Lung (tissue), 11 donors: ENCODE measurements at regions not wholly inside any gene's neighbourhood (a gene's known extent, or its start where the extent isn't known, plus 50 kb on each side); places are given as distances from the start of the nearest gene placed in this dataset.

Source experiments
- ATAC-seq: fragments of 200-7000 bp; cut with Tn5 transposase; one replicate; pipeline ENCODE4 v1.9.1; 2020; ENCODE audit warnings: moderate number of reproducible peaks; ENCODE audit not compliant: insufficient read depth, low FRiP score
- DNase-seq, 3 donors: peaks; one replicate each; pipeline ENCODE4 v3.0.0-alpha.2; 2013 to 2017
- H3K27ac ChIP-seq, 2 donors: one replicate each; pipeline ENCODE4 v1.5.1; 2013; ENCODE audit warnings: mild to moderate bottlenecking in 2 of 2, moderate library complexity in 2 of 2, control low read depth in 1 of 2, inconsistent platforms in 1 of 2, low read depth in 1 of 2, low read length in 1 of 2
- H3K27me3 ChIP-seq, 3 donors: one replicate each; pipeline ENCODE4 v1.5.1; 2013; ENCODE audit warnings: low read length in 2 of 3; ENCODE audit not compliant: control insufficient read depth in 3 of 3, insufficient read depth in 3 of 3
- H3K36me3 ChIP-seq, 4 donors: one replicate each; pipeline ENCODE4 v1.5.1; 2013; ENCODE audit warnings: low read length in 4 of 4, mild to moderate bottlenecking in 1 of 4, moderate library complexity in 1 of 4; ENCODE audit not compliant: control insufficient read depth in 4 of 4, insufficient read depth in 4 of 4
- H3K4me1 ChIP-seq, 5 donors: one replicate each; pipeline ENCODE4 v1.5.1; 2013; ENCODE audit warnings: low read length in 5 of 5, mild to moderate bottlenecking in 2 of 5, moderate library complexity in 1 of 5; ENCODE audit not compliant: control insufficient read depth in 5 of 5, insufficient read depth in 5 of 5
- H3K4me3 ChIP-seq: one replicate; pipeline ENCODE4 v1.5.1; 2013; ENCODE audit warnings: mild to moderate bottlenecking, control low read depth, moderate library complexity
- H3K9ac ChIP-seq, 2 donors: one replicate each; pipeline ENCODE4 v1.5.1; 2013; ENCODE audit warnings: low read length in 2 of 2, control low read depth in 1 of 2; ENCODE audit not compliant: insufficient read depth in 1 of 2
- H3K9me3 ChIP-seq, 4 donors: one replicate each; pipeline ENCODE4 v1.5.1; 2013; ENCODE audit warnings: low read length in 3 of 4, mild to moderate bottlenecking in 1 of 4, moderate library complexity in 1 of 4; ENCODE audit not compliant: control insufficient read depth in 4 of 4, insufficient read depth in 3 of 4
- WGBS, 2 donors: extraction: QIAGEN DNeasy Blood & Tissue Kit; methylation state at CpG; one replicate each; pipeline ENCODE4 v1.1.7; 2013; 5-methylcytosine and 5-hydroxymethylcytosine counted together
- TF ChIP-seq, protein P1 (sequence below): IDR thresholded peaks from 2 replicates; pipeline ENCODE4 v1.5.1; 2012; ENCODE audit warnings: mild to moderate bottlenecking; ENCODE audit errors: control extremely low read depth, extremely low read depth
- donor health status: control.
- donor health status: control.
- donor health status: Bipolar disorder and iron deficiency.
- donor health status: healthy.
- donor health status: DM: yes; HTN: yes; CAD: no.

DNA sequence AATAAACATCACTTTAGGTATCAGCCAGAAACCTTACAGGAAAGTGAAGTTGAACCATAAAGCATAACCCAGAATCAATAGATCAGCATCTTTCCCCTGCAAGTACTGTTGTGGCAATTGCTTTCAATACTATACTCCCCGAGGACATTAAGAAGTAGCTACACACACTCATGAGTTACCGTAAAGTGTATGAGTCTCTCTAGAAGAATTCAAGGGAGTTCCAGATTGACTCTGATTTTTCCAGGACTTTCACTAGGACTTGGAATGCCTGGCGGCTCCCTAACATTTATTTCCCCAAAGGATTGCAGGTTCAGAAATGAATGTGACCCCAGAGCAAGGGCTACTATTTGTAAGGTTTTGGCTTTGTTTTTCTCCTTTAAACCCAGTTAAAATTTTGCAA is 465.4 kb upstream of the MDGA2 start:
- no peak overlapping the region for H3K27ac ChIP-seq
- H3K9me3 ChIP-seq, result no peaks in the 10 kb centered on the region
- H3K9ac ChIP-seq, result no peak overlapping the region
- no peaks in the 10 kb centered on the region for H3K27me3 ChIP-seq
- no peak overlapping the region for H3K4me3 ChIP-seq
- no peaks in the 10 kb centered on the region for H3K36me3 ChIP-seq
- no peak for ATAC-seq
- no peak for DNase-seq
- TF ChIP-seq, protein P1, sequence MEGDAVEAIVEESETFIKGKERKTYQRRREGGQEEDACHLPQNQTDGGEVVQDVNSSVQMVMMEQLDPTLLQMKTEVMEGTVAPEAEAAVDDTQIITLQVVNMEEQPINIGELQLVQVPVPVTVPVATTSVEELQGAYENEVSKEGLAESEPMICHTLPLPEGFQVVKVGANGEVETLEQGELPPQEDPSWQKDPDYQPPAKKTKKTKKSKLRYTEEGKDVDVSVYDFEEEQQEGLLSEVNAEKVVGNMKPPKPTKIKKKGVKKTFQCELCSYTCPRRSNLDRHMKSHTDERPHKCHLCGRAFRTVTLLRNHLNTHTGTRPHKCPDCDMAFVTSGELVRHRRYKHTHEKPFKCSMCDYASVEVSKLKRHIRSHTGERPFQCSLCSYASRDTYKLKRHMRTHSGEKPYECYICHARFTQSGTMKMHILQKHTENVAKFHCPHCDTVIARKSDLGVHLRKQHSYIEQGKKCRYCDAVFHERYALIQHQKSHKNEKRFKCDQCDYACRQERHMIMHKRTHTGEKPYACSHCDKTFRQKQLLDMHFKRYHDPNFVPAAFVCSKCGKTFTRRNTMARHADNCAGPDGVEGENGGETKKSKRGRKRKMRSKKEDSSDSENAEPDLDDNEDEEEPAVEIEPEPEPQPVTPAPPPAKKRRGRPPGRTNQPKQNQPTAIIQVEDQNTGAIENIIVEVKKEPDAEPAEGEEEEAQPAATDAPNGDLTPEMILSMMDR, result no peak
- WGBS, 2 donors, result 86 to 93% methylated on average over 3 of the region's 3 CpGs
- H3K4me1 ChIP-seq, result no peaks in the 10 kb centered on the region

DNA sequence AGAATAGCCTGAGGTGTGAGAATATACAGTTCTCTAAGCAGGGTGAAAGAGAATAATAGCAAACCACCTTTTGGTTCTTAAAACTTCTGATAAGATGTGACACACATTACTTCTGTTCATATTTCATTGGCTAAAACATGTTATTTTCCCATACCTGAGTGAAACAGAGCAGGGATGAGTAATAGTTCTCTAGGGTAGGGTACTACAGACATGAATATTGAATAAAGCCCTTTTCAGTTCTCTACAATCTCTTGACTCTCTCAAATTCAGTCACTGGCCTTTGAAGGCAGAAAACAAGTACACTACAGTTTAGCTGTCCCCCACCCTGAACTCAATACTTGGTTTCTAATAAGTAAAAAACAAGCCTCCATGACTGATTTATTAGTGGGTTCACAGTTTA is 454.1 kb upstream of the MDGA2 start:
- Histone ChIP-seq H3K4me1 (no peaks in the 10 kb centered on the region), H3K9ac (no peak overlapping the region)
- TF ChIP-seq, protein P1, result no peak

DNA sequence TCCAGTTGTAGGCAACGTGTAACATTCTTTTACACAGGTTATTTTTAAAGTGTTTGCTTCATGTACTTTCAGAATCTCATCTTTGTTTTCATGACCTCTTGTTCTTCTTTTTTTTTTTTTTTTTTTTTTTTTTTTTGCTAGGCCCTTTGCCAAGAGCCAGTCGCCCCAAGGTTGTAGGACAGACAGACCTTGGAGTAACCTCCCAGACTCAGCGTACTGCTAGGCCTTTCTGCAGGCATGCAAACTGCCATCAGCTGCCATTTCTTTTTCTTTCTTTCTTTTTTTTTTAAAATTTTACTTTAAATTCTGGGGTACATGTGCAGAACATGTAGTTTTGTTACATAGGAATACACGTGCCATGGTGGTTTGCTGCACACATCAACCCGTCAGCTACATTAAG is 452.3 kb upstream of the MDGA2 start:
- no peak overlapping the region for H3K9ac ChIP-seq
- no peak overlapping the region for H3K4me3 ChIP-seq
- H3K27ac ChIP-seq, result no peak overlapping the region
- ATAC-seq, result no peak
- no peaks in the 10 kb centered on the region for H3K4me1 ChIP-seq
- H3K36me3 ChIP-seq, result no peaks in the 10 kb centered on the region
- no peaks in the 10 kb centered on the region for H3K9me3 ChIP-seq
- no peaks in the 10 kb centered on the region for H3K27me3 ChIP-seq
- WGBS, 2 donors, result 66 to 78% methylated on average over 5 of the region's 5 CpGs
- TF ChIP-seq, protein P1, result no peak
- DNase-seq, result no peak

More for the DNA sequence above, 454.1 kb upstream of the MDGA2 start:
- DNase-seq (no peak), ATAC-seq (no peak)
- Histone ChIP-seq H3K9me3 (no peaks in the 10 kb centered on the region), H3K4me3 (no peak overlapping the region), H3K27ac (no peak overlapping the region), H3K36me3 (no peaks in the 10 kb centered on the region), H3K27me3 (no peaks in the 10 kb centered on the region)

DNA sequence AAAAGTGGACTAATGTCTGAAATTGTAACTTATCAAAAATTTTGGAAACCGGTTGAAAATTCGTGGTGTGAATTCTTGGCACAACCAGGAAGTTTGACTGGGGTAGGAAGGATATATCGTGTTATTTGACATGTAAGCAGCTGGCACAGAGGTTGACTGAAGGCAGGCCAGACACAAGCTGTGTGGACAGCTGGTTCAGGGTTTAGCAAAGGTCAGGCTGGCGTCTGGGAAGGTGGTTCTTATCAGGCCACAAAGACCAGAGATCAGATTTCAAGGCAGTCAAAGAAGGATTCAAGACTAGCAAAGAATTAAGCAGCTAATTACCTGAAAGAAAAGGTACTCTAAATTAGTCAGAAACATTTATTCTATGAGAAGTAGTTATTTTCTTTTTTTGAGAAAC is 450.2 kb upstream of the MDGA2 start:
- Histone ChIP-seq H3K36me3 (no peaks in the 10 kb centered on the region), H3K4me1 (no peaks in the 10 kb centered on the region), H3K27ac (no peak overlapping the region), H3K27me3 (no peaks in the 10 kb centered on the region), H3K9ac (no peak overlapping the region), H3K9me3 (no peaks in the 10 kb centered on the region), H3K4me3 (no peak overlapping the region)
- ATAC-seq (no peak), DNase-seq (no peak)
- TF ChIP-seq, protein P1, result no peak
- 45 to 64% methylated on average over 4 of the region's 4 CpGs for WGBS, 2 donors
